H1 (cell line): ENCODE measurements at regions not wholly inside any gene's neighbourhood (a gene's known extent, or its start where the extent isn't known, plus 50 kb on each side); places are given as distances from the start of the nearest gene placed in this dataset.

Experiments
- CTCF ChIA-PET: fragments of 300-600 bp; sonication (Branson Sonifier 250); formaldehyde crosslinking; loops from one replicate; lab custom pipeline; 2021; ENCODE audit not compliant: partially characterized antibody; lab: Charles Lee
- POLR2A ChIA-PET: fragments of 300-600 bp; sonication (Branson Sonifier 250); formaldehyde crosslinking; loops from one replicate; lab custom pipeline; 2021; ENCODE audit warnings: inconsistent platforms; ENCODE audit not compliant: partially characterized antibody; lab: Charles Lee
- DNase-seq, 2 experiments: peaks; one replicate each; pipeline versions ENCODE4 v3.0.0 to v3.0.0-alpha.2; 2010 to 2022; ENCODE audit warnings: low spot score in 2 of 2, low read depth in 1 of 2, mixed read lengths in 1 of 2
- FAIRE-seq: peaks from 2 replicates; lab custom pipeline; 2011; peaks lifted over from hg19 to GRCh38; lab: Jason Lieb, UNC
- H2AFZ ChIP-seq: 2 replicates; pipeline ENCODE4 v1.8.1; 2012; ENCODE audit warnings: low read length, inconsistent platforms
- H2AK5ac ChIP-seq: 2 replicates; pipeline ENCODE4 v1.6.1; 2013; ENCODE audit warnings: low read depth, low read length
- H2BK120ac ChIP-seq: replicated peaks from 2 replicates; pipeline ENCODE3; 2013; ENCODE audit warnings: low read depth, low read length, inconsistent platforms
- H2BK12ac ChIP-seq: 2 replicates; pipeline ENCODE4 v1.6.1; 2013; ENCODE audit warnings: low read depth, low read length
- H2BK15ac ChIP-seq: 2 replicates; pipeline ENCODE4 v1.6.1; 2013; ENCODE audit warnings: low read length
- H2BK20ac ChIP-seq: 2 replicates; pipeline ENCODE4 v1.6.1; 2013; ENCODE audit warnings: low read length
- H2BK5ac ChIP-seq: 2 replicates; pipeline ENCODE4 v1.6.1; 2013; ENCODE audit warnings: low read depth, low read length
- H3K14ac ChIP-seq: 2 replicates; pipeline ENCODE4 v1.6.1; 2013; ENCODE audit warnings: inconsistent platforms; ENCODE audit not compliant: insufficient read length
- H3K18ac ChIP-seq: 2 replicates; pipeline ENCODE4 v1.6.1; 2013; ENCODE audit warnings: low read length; ENCODE audit errors: extremely low read depth
- H3K23ac ChIP-seq: 2 replicates; pipeline ENCODE4 v1.6.1; 2013; ENCODE audit warnings: inconsistent platforms; ENCODE audit not compliant: insufficient read length
- H3K23me2 ChIP-seq: 2 replicates; pipeline ENCODE4 v1.6.1; 2013; ENCODE audit warnings: low read depth, low read length
- H3K27ac ChIP-seq: 2 replicates; pipeline ENCODE4 v1.6.1; 2011; ENCODE audit warnings: low read depth, low read length, inconsistent platforms
- H3K27me3 ChIP-seq, 4 experiments: replicated peaks in 1 of 4; 1 replicate in 1 of 4; 2 replicates in 3 of 4; pipeline versions ENCODE4 v1.6.1 to v1.8.1; 2011 to 2013; ENCODE audit warnings: low read length in 3 of 4, mild to moderate bottlenecking in 3 of 4, inconsistent platforms in 2 of 4, mixed read lengths in 2 of 4, moderate library complexity in 1 of 4; ENCODE audit not compliant: control insufficient read depth in 3 of 4, insufficient read depth in 3 of 4; ENCODE audit errors: extremely low read depth in 1 of 4
- H3K36me3 ChIP-seq, 4 experiments: 2 replicates each; pipeline versions ENCODE4 v1.6.1 to v1.8.1; 2011 to 2013; ENCODE audit warnings: mild to moderate bottlenecking in 4 of 4, low read length in 3 of 4, moderate library complexity in 2 of 4, control low read depth in 1 of 4, inconsistent platforms in 1 of 4; ENCODE audit not compliant: insufficient read depth in 4 of 4, control insufficient read depth in 2 of 4
- H3K4ac ChIP-seq: replicated peaks from 2 replicates; pipeline ENCODE3; 2013; ENCODE audit warnings: low read length, low read depth, mixed read lengths, inconsistent platforms; ENCODE audit not compliant: insufficient read length
- H3K4me1 ChIP-seq, 4 experiments: replicated peaks in 1 of 4; 1 replicate in 1 of 4; 2 replicates in 3 of 4; pipeline versions ENCODE4 v1.6.1 to v1.8.1; 2011 to 2013; ENCODE audit warnings: low read length in 3 of 4, inconsistent platforms in 2 of 4, mixed read lengths in 1 of 4; ENCODE audit not compliant: insufficient read depth in 4 of 4, control insufficient read depth in 3 of 4
- H3K4me2 ChIP-seq, 2 experiments: 2 replicates each; pipeline versions ENCODE4 v1.6.1 to v1.8.1; 2011 to 2013; ENCODE audit warnings: low read depth in 2 of 2, low read length in 2 of 2, control low read depth in 1 of 2, inconsistent platforms in 1 of 2, mild to moderate bottlenecking in 1 of 2; ENCODE audit not compliant: insufficient read depth in 1 of 2
- H3K4me3 ChIP-seq, 4 experiments: fragments of 200-600, 300-600 bp in 1 of 4; sonication (generic), shearing (Covaris generic), sonication (Bioruptor Twin) in 1 of 4; 2 replicates each; pipeline versions ENCODE4 v1.5.1 to v1.8.1; 2011 to 2016; ENCODE audit warnings: low read length in 4 of 4, low read depth in 3 of 4, control low read depth in 2 of 4, inconsistent platforms in 2 of 4, mild to moderate bottlenecking in 2 of 4, mixed read lengths in 1 of 4, moderate library complexity in 1 of 4; ENCODE audit not compliant: insufficient read depth in 2 of 4; ENCODE audit errors: extremely low read depth in 1 of 4
- H3K56ac ChIP-seq: replicated peaks from 2 replicates; pipeline ENCODE3; 2013; ENCODE audit warnings: low read depth, mild to moderate bottlenecking, mixed read lengths, low read length, inconsistent platforms; ENCODE audit not compliant: insufficient read length
- H3K79me1 ChIP-seq: 2 replicates; pipeline ENCODE4 v1.6.1; 2013; ENCODE audit warnings: low read depth, low read length, control low read depth
- H3K79me2 ChIP-seq, 2 experiments: 2 replicates each; pipeline versions ENCODE4 v1.6.1 to v1.8.1; 2012 to 2013; ENCODE audit warnings: low read length in 2 of 2, mild to moderate bottlenecking in 2 of 2, inconsistent platforms in 1 of 2; ENCODE audit not compliant: insufficient read depth in 2 of 2, control insufficient read depth in 1 of 2
- H3K9ac ChIP-seq, 4 experiments: replicated peaks in 1 of 4; 1 replicate in 1 of 4; 2 replicates in 3 of 4; pipeline versions ENCODE4 v1.6.1 to v1.8.1; 2011 to 2013; ENCODE audit warnings: low read depth in 3 of 4, low read length in 3 of 4, control low read depth in 2 of 4, mild to moderate bottlenecking in 2 of 4, moderate library complexity in 2 of 4, inconsistent platforms in 1 of 4; ENCODE audit errors: extremely low read depth in 1 of 4
- H3K9me3 ChIP-seq, 2 experiments: 2 replicates each; pipeline versions ENCODE4 v1.6.1 to v1.8.1; 2012 to 2013; ENCODE audit warnings: mild to moderate bottlenecking in 2 of 2, moderate library complexity in 2 of 2, control low read depth in 1 of 2, inconsistent platforms in 1 of 2, low read depth in 1 of 2, low read length in 1 of 2, mixed read lengths in 1 of 2; ENCODE audit not compliant: insufficient read depth in 2 of 2
- H4K20me1 ChIP-seq, 2 experiments: replicated peaks in 1 of 2; 2 replicates each; pipeline versions ENCODE3 to v1.8.1; 2011 to 2013; ENCODE audit warnings: inconsistent platforms in 2 of 2, low read length in 2 of 2, mild to moderate bottlenecking in 1 of 2; ENCODE audit not compliant: insufficient read depth in 2 of 2, control insufficient read depth in 1 of 2
- H4K5ac ChIP-seq: 2 replicates; pipeline ENCODE4 v1.6.1; 2013; ENCODE audit warnings: low read length, low read depth, mixed read lengths, inconsistent platforms; ENCODE audit not compliant: insufficient read length
- H4K8ac ChIP-seq: 2 replicates; pipeline ENCODE4 v1.8.0; 2013; ENCODE audit warnings: mild to moderate bottlenecking, moderate library complexity, low read length, inconsistent platforms; ENCODE audit not compliant: insufficient read depth; ENCODE audit errors: extremely low read depth
- H4K91ac ChIP-seq: replicated peaks from 2 replicates; pipeline ENCODE3; 2013; ENCODE audit warnings: low read length, mixed read lengths, inconsistent platforms; ENCODE audit not compliant: insufficient read length
- BRCA1 ChIP-seq: IDR thresholded peaks from 2 replicates; pipeline ENCODE4 v1.6.1; 2012; ENCODE audit warnings: low read depth, low read length, improper control_type of control experiment
- CEBPB ChIP-seq: IDR thresholded peaks from 2 replicates; pipeline ENCODE4 v1.6.1; 2012; ENCODE audit warnings: low read depth, low read length
- CREB1 ChIP-seq: IDR thresholded peaks from 2 replicates; pipeline ENCODE4 v1.6.1; 2012; ENCODE audit warnings: inconsistent platforms
- EGR1 ChIP-seq: IDR thresholded peaks from 2 replicates; pipeline ENCODE4 v1.6.1; 2011; ENCODE audit warnings: low read depth, low read length, borderline replicate concordance
- FOSL1 ChIP-seq: IDR thresholded peaks from 2 replicates; pipeline ENCODE4 v1.6.1; 2011; ENCODE audit warnings: mild to moderate bottlenecking, low read depth, low read length, moderate library complexity; ENCODE audit not compliant: insufficient read depth
- KDM4A ChIP-seq: IDR thresholded peaks from one replicate; pipeline ENCODE4 v1.7.1; 2012; ENCODE audit warnings: low read depth, mild to moderate bottlenecking, moderate library complexity, low read length, inconsistent platforms; ENCODE audit not compliant: severe bottlenecking
- MAFK ChIP-seq: IDR thresholded peaks from 2 replicates; pipeline ENCODE4 v1.6.1; 2012; ENCODE audit warnings: low read depth, mild to moderate bottlenecking, improper control_type of control experiment, low read length
- POLR2A ChIP-seq, 2 experiments: IDR thresholded peaks; 1 replicate in 1 of 2; 2 replicates in 1 of 2; pipeline ENCODE4 v1.6.1; 2011; ENCODE audit warnings: low read depth in 2 of 2, low read length in 2 of 2, mild to moderate bottlenecking in 2 of 2; ENCODE audit errors: control extremely low read depth in 1 of 2
- RBBP5 ChIP-seq: IDR thresholded peaks from 2 replicates; pipeline ENCODE4 v1.7.1; 2012; ENCODE audit warnings: low read depth, mild to moderate bottlenecking, inconsistent platforms, low read length, moderate library complexity, borderline replicate concordance
- RNF2 ChIP-seq: fragments of 200-900, 300-1000 bp; sonication (generic); IDR thresholded peaks from 2 replicates; pipeline ENCODE4 v1.7.1; 2016; ENCODE audit warnings: borderline replicate concordance, low read depth, mild to moderate bottlenecking, antibody characterized with exemption, low read length; ENCODE audit not compliant: poor library complexity, severe bottlenecking; ENCODE audit errors: missing control alignments
- RXRA ChIP-seq: IDR thresholded peaks from 2 replicates; pipeline ENCODE4 v1.6.1; 2011; ENCODE audit warnings: low read depth, mild to moderate bottlenecking, low read length, moderate library complexity; ENCODE audit not compliant: insufficient read depth
- SIX5 ChIP-seq: IDR thresholded peaks from 2 replicates; pipeline ENCODE4 v1.6.1; 2011; ENCODE audit warnings: mild to moderate bottlenecking, low read depth, low read length
- TBP ChIP-seq: IDR thresholded peaks from 2 replicates; pipeline ENCODE4 v1.6.1; 2011; ENCODE audit warnings: low read depth, low read length, improper control_type of control experiment
- TEAD4 ChIP-seq: IDR thresholded peaks from 2 replicates; pipeline ENCODE4 v1.6.1; 2012; ENCODE audit warnings: low read depth, low read length, inconsistent platforms, mixed read lengths
- YY1 ChIP-seq: IDR thresholded peaks from 2 replicates; pipeline ENCODE4 v1.6.1; 2011; ENCODE audit warnings: low read depth, mild to moderate bottlenecking, low read length
- WGBS, 2 experiments: shearing (Covaris generic) in 1 of 2; methylation state at CpG; one replicate each; pipeline versions ENCODE4 v1.1.6 to v1.1.7; 2013 to 2015; ENCODE audit warnings: low lambda C conversion rate in 2 of 2, mixed read lengths in 2 of 2, inconsistent platforms in 1 of 2, low coverage in 1 of 2, missing lambda C conversion rate in 1 of 2; ENCODE audit not compliant: insufficient replicate concordance in 2 of 2, insufficient coverage in 1 of 2, insufficient read length in 1 of 2; ENCODE audit errors: extremely low coverage in 1 of 2, missing lambda C conversion rate in 1 of 2; 5-methylcytosine and 5-hydroxymethylcytosine counted together

DNA sequence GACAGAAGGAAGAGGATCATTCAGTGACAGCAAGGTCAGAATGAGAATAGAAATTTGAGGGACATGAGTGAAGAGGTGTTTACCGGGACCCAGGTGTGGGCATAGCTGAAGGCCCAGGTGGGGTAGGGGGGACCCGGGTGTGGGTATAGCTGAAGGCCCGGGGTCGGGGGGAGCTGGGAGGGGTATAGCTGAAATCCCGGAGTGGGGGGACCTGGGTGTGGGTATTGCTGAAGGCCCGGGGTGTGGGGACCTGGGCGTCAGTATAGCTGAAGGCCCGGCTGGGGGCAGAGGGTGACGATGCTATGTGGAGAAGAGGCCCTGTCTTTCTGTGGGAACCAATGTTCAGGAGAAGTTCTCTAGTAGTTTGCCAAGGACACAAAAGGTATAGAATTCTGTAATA lies 183.0 kb upstream of the PITRM1 start:
- H4K8ac ChIP-seq, result no peak overlapping the region
- H3K27ac ChIP-seq, result no peak overlapping the region
- H3K14ac ChIP-seq, result no peak overlapping the region
- no peak overlapping the region for H3K9ac ChIP-seq
- H2BK12ac ChIP-seq, result no peak overlapping the region
- H3K23ac ChIP-seq, result no peak overlapping the region
- no peak overlapping the region for H3K18ac ChIP-seq
- H2AK5ac ChIP-seq, result no peak overlapping the region
- H3K9me3 ChIP-seq, result peaks cover 6 to 8% of the 10 kb centered on the region in 2 experiments; a peak in 1 of 4 replicates
- no peaks in the 10 kb centered on the region for H3K4me1 ChIP-seq
- no peak for DNase-seq
- H2BK15ac ChIP-seq, result no peak overlapping the region
- no peaks in the 10 kb centered on the region for H3K27me3 ChIP-seq
- no peak overlapping the region for H2AFZ ChIP-seq
- no peaks in the 10 kb centered on the region for H3K79me1 ChIP-seq
- no peak overlapping the region for H3K4me2 ChIP-seq
- TF ChIP-seq BRCA1 (no peak), SIX5 (no peak), POLR2A (IDR thresholded peaks at IDR 0.05; ENCODE audit: control extremely low read depth in 1 of 2, low read depth in 2 of 2, low read length in 2 of 2) (no peak), YY1 (no peak), KDM4A (no peak), RXRA (no peak), CREB1 (no peak), TBP (no peak), CEBPB (no peak), RNF2 (no peak), RBBP5 (no peak), MAFK (no peak), FOSL1 (no peak), TEAD4 (no peak), EGR1 (no peak)
- POLR2A ChIA-PET, result no interaction called here
- H4K91ac ChIP-seq, result no peak overlapping the region
- H4K5ac ChIP-seq, result no peak overlapping the region
- H3K36me3 ChIP-seq, result no peaks in the 10 kb centered on the region
- H3K79me2 ChIP-seq, result no peaks in the 10 kb centered on the region
- no peak overlapping the region for H3K56ac ChIP-seq
- CTCF ChIA-PET, result no interaction called here
- H4K20me1 ChIP-seq, result no peaks in the 10 kb centered on the region
- H2BK120ac ChIP-seq, result no peak overlapping the region
- WGBS, 2 experiments, result 86% methylated on average over 2 of the region's 9 CpGs; no CpG with 5 or more reads in 1 of the 2 experiments
- no peak overlapping the region for H2BK20ac ChIP-seq
- H3K23me2 ChIP-seq, result no peaks in the 10 kb centered on the region
- H3K4me3 ChIP-seq, result no peak overlapping the region
- FAIRE-seq, result no peak
- no peak overlapping the region for H2BK5ac ChIP-seq
- no peak overlapping the region for H3K4ac ChIP-seq
